ENCODE measurements at regions not wholly inside any gene's neighbourhood (a gene's known extent, or its start where the extent isn't known, plus 50 kb on each side); places are given as distances from the start of the nearest gene placed in this dataset.
A peak's percentile ranks its signal among the peaks of the same experiment; 100 is the strongest.

- dilution Hi-C loops (cut with MboI; ENCODE audit: extremely low pct_ligation_motif_present, low sequenced_read_pairs), result no loop called here
- FAIRE-seq, result no peak
These were observed 285.0 kb upstream of the PTGER4 start for GRCh38 chr5:40394698-40395097.

GRCh38 chr5:40391642-40392041, 288.1 kb upstream of the PTGER4 start:
- DNase-seq (ENCODE audit: low read depth, low spot score), result no peak
- no peak overlapping the region for H3K4me2 ChIP-seq (ENCODE audit: control insufficient read depth, extremely low read depth, insufficient read depth, low read depth, low read length)

More at GRCh38 chr5:40394698-40395097, 285.0 kb upstream of the PTGER4 start:
- H3K4me2 ChIP-seq (ENCODE audit: control insufficient read depth, extremely low read depth, insufficient read depth, low read depth, low read length), result no peak overlapping the region
- H3K79me2 ChIP-seq (ENCODE audit: control insufficient read depth, insufficient read depth, low read length), result no peaks in the 10 kb centered on the region
- H3K4me3 ChIP-seq (ENCODE audit: control insufficient read depth in 2 of 3, extremely low read depth in 1 of 3, insufficient read depth in 2 of 3, low read depth in 1 of 3, low read length in 3 of 3), result no peak overlapping the region
- no peaks in the 10 kb centered on the region for H3K27me3 ChIP-seq (ENCODE audit: control insufficient read depth, extremely low read depth, insufficient read depth, low read length)
- no peaks in the 10 kb centered on the region for H3K36me3 ChIP-seq (ENCODE audit: control insufficient read depth in 2 of 2, extremely low read depth in 1 of 2, insufficient read depth in 2 of 2, low read length in 2 of 2)
- peaks cover 11% of the 10 kb centered on the region for H3K4me1 ChIP-seq (ENCODE audit: control insufficient read depth, extremely low read depth, insufficient read depth, low read length)
- TF ChIP-seq CTCF (optimal IDR thresholded peaks at IDR 0.05 in 1 of 3, IDR thresholded peaks at IDR 0.05 in 1 of 3, conservative IDR thresholded peaks at IDR 0.05 in 1 of 3; ENCODE audit: extremely low read depth in 1 of 3, insufficient read depth in 2 of 3, low read length in 3 of 3) (no peak), EZH2 (IDR thresholded peaks at IDR 0.05; ENCODE audit: low read length) (no peak)
- no peaks in the 10 kb centered on the region for H3K9me3 ChIP-seq (ENCODE audit: control insufficient read depth, low read depth, low read length)
- no peak for DNase-seq (ENCODE audit: low read depth, low spot score)
- no peak overlapping the region for H3K27ac ChIP-seq (ENCODE audit: control insufficient read depth, insufficient read depth, low read length)
- H3K9ac ChIP-seq (ENCODE audit: control insufficient read depth, extremely low read depth, insufficient read depth, low read length), result no peak overlapping the region
- H2AFZ ChIP-seq (ENCODE audit: control insufficient read depth, low read length), result no peak overlapping the region
- no peaks in the 10 kb centered on the region for H3K9me1 ChIP-seq (ENCODE audit: control insufficient read depth, extremely low read depth, insufficient read depth, low read length)
- H4K20me1 ChIP-seq (ENCODE audit: control insufficient read depth, extremely low read depth, insufficient read depth, low read length), result no peaks in the 10 kb centered on the region

More at GRCh38 chr5:40391642-40392041, 288.1 kb upstream of the PTGER4 start:
- Histone ChIP-seq H3K9me3 (ENCODE audit: control insufficient read depth, low read depth, low read length) (no peaks in the 10 kb centered on the region), H3K4me1 (ENCODE audit: control insufficient read depth, extremely low read depth, insufficient read depth, low read length) (peaks cover 7% of the 10 kb centered on the region), H3K36me3 (ENCODE audit: control insufficient read depth in 2 of 2, extremely low read depth in 1 of 2, insufficient read depth in 2 of 2, low read length in 2 of 2) (no peaks in the 10 kb centered on the region), H3K79me2 (ENCODE audit: control insufficient read depth, insufficient read depth, low read length) (no peaks in the 10 kb centered on the region), H3K9me1 (ENCODE audit: control insufficient read depth, extremely low read depth, insufficient read depth, low read length) (no peaks in the 10 kb centered on the region), H3K9ac (ENCODE audit: control insufficient read depth, extremely low read depth, insufficient read depth, low read length) (no peak overlapping the region), H3K27ac (ENCODE audit: control insufficient read depth, insufficient read depth, low read length) (no peak overlapping the region), H2AFZ (ENCODE audit: control insufficient read depth, low read length) (no peak overlapping the region), H3K27me3 (ENCODE audit: control insufficient read depth, extremely low read depth, insufficient read depth, low read length) (no peaks in the 10 kb centered on the region), H3K4me3 (ENCODE audit: control insufficient read depth in 2 of 3, extremely low read depth in 1 of 3, insufficient read depth in 2 of 3, low read depth in 1 of 3, low read length in 3 of 3) (no peak overlapping the region), H4K20me1 (ENCODE audit: control insufficient read depth, extremely low read depth, insufficient read depth, low read length) (no peaks in the 10 kb centered on the region)
- TF ChIP-seq EZH2 (IDR thresholded peaks at IDR 0.05; ENCODE audit: low read length) (no peak), CTCF (optimal IDR thresholded peaks at IDR 0.05 in 1 of 3, IDR thresholded peaks at IDR 0.05 in 1 of 3, conservative IDR thresholded peaks at IDR 0.05 in 1 of 3; ENCODE audit: extremely low read depth in 1 of 3, insufficient read depth in 2 of 3, low read length in 3 of 3) (no peak)
- dilution Hi-C loops (cut with MboI; ENCODE audit: extremely low pct_ligation_motif_present, low sequenced_read_pairs), result no loop called here
- FAIRE-seq, result peak; percentile 32
